ENCODE measurements at regions not wholly inside any gene's neighbourhood (a gene's known extent, or its start where the extent isn't known, plus 50 kb on each side); places are given as distances from the start of the nearest gene placed in this dataset.
"Not testable (repeated sequence)": the region's sequence is repeated elsewhere in the genome, so short reads cannot be mapped to it uniquely, and the experiment has no call there.

DNA sequence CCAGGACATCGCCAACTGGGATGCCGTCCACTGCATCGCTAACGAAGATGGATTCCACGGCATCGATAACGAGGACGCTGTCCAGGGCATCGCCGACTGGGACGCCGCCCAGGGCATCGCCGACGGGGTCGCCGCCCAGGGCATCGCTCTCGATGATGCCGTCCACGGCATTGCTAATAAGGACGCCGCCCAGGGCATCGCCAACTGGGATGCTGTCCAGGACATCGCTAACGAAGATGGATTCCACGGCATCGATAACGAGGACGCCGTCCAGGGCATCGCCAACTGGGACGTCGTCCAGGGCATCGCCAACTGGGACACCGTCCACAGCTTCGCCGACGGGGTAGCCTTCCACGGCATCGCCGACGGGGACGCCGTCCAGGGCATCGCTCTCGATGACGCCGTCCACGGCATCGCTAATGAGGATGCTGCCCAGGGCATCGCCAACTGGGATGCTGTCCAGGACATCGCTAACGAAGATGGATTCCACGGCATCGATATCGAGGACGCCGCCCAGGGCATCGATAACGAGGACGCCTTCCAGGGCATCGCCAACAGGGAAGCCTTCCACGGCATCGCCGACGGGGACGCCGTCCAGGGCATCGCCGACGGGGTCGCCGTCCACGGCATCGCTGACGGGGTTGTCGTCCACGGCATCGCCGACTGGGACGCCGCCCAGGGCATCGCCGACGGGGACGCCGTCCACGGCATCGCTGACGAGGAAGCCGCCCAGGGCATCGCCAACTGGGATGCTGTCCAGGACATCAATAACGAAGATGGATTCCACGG, 948.4 kb downstream of the TUBA3C start:
- peaks cover 3% of the 10 kb centered on the region for H3K9me3 Mint-ChIP-seq (ENCODE audit: unreplicated experiment)
- peaks cover 5% of the 10 kb centered on the region for H3K27me3 Mint-ChIP-seq (ENCODE audit: unreplicated experiment)
- TF ChIP-seq, protein P1, sequence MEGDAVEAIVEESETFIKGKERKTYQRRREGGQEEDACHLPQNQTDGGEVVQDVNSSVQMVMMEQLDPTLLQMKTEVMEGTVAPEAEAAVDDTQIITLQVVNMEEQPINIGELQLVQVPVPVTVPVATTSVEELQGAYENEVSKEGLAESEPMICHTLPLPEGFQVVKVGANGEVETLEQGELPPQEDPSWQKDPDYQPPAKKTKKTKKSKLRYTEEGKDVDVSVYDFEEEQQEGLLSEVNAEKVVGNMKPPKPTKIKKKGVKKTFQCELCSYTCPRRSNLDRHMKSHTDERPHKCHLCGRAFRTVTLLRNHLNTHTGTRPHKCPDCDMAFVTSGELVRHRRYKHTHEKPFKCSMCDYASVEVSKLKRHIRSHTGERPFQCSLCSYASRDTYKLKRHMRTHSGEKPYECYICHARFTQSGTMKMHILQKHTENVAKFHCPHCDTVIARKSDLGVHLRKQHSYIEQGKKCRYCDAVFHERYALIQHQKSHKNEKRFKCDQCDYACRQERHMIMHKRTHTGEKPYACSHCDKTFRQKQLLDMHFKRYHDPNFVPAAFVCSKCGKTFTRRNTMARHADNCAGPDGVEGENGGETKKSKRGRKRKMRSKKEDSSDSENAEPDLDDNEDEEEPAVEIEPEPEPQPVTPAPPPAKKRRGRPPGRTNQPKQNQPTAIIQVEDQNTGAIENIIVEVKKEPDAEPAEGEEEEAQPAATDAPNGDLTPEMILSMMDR (IDR thresholded peaks at IDR 0.05; ENCODE audit: unreplicated experiment), result no peak
- H3K27ac Mint-ChIP-seq (ENCODE audit: unreplicated experiment), result no peak overlapping the region
- no peak for DNase-seq (ENCODE audit: low spot score)
- H3K4me3 Mint-ChIP-seq (ENCODE audit: unreplicated experiment), result no peak overlapping the region
- H3K36me3 Mint-ChIP-seq (ENCODE audit: low read depth, unreplicated experiment), result no peaks in the 10 kb centered on the region
- no peaks in the 10 kb centered on the region for H3K4me1 Mint-ChIP-seq (ENCODE audit: unreplicated experiment)

DNA sequence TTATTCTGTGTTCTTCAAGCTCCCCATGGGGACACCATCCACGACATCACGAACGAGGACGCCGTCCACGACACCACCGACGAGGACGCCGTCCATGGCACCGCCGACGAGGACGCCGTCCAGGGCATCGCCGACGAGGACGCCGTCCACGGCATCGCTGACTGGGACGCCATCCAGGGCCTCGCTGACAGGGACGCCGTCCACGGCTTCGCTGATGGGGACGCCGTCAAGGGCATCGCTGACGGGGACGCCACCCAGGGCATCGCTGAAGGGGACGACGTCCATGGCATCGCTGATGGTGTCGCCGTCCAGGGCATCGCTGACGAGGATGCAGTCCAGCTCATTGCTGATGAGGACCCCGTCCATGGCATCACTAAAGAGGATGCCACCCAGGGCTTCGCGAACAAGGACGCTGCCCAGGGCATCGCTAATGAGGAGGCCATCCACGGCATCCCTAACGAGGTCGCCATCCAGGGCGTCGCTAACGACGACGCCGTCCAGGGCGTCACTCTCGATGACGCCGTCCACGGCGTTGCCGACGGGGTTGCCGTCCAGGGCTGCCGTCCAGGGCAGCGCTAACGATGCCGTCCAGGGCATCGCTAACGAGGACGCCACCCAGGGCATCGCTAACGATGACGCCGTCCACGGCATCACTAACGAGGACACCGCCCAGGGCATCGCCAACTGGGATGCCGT, 949.2 kb downstream of the TUBA3C start:
- H3K9me3 Mint-ChIP-seq (ENCODE audit: unreplicated experiment), result peaks cover 3% of the 10 kb centered on the region
- no peak for DNase-seq (ENCODE audit: low spot score)
- TF ChIP-seq, protein P1 (IDR thresholded peaks at IDR 0.05; ENCODE audit: unreplicated experiment), result no peak

DNA sequence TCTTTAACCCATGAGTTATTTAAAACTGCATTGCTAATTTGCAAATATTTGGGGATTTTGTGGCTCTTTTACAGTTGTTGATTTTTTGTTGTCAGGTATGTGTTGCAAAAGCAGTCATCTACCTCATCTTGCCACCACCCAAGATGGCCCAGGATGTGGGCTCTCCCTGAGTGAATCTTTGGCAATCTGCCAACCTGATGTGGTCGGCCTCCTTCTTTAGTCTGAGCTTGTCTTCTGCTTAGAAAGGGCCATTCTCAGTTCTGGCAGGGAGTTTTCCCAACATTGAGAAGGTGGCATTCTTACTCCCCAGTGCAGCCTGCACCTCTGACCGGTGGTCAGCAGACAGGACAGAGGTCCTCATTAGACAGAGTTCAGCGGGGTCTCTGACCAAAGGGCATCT, 957.2 kb downstream of the TUBA3C start:
- not testable (repeated sequence) for H3K9me3 Mint-ChIP-seq (ENCODE audit: unreplicated experiment); H3K4me3 Mint-ChIP-seq (ENCODE audit: unreplicated experiment); DNase-seq (ENCODE audit: low spot score); H3K36me3 Mint-ChIP-seq (ENCODE audit: low read depth, unreplicated experiment); H3K4me1 Mint-ChIP-seq (ENCODE audit: unreplicated experiment); H3K27ac Mint-ChIP-seq (ENCODE audit: unreplicated experiment); H3K27me3 Mint-ChIP-seq (ENCODE audit: unreplicated experiment)

More for the DNA sequence above, 949.2 kb downstream of the TUBA3C start:
- H3K4me1 Mint-ChIP-seq (ENCODE audit: unreplicated experiment), result no peaks in the 10 kb centered on the region
- H3K27ac Mint-ChIP-seq (ENCODE audit: unreplicated experiment), result no peak overlapping the region
- H3K27me3 Mint-ChIP-seq (ENCODE audit: unreplicated experiment), result peaks cover 5% of the 10 kb centered on the region
- no peaks in the 10 kb centered on the region for H3K36me3 Mint-ChIP-seq (ENCODE audit: low read depth, unreplicated experiment)
- no peak overlapping the region for H3K4me3 Mint-ChIP-seq (ENCODE audit: unreplicated experiment)

DNA sequence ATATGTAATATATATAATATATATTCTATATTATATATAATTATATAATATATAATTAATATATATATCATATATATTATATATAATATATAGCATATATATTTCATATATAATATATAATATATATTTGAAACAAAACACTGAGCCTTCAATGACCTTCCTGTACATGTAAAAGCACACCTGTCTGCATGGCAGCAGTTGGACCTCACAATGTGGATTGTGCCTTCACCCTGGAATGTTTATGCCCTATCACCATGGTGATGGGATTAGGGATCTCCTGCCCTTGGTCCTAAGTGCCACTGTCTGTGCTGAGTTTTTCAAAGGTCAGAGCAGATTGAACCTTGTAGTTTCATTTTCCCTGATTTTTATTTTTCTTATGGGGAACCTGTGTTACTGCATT, 966.9 kb downstream of the TUBA3C start:
- H3K27me3 Mint-ChIP-seq (ENCODE audit: unreplicated experiment); H3K4me3 Mint-ChIP-seq (ENCODE audit: unreplicated experiment); H3K4me1 Mint-ChIP-seq (ENCODE audit: unreplicated experiment); DNase-seq (ENCODE audit: low spot score); H3K36me3 Mint-ChIP-seq (ENCODE audit: low read depth, unreplicated experiment); H3K27ac Mint-ChIP-seq (ENCODE audit: unreplicated experiment): not testable (repeated sequence)
- peaks cover 10% of the 10 kb centered on the region for H3K9me3 Mint-ChIP-seq (ENCODE audit: unreplicated experiment)

DNA sequence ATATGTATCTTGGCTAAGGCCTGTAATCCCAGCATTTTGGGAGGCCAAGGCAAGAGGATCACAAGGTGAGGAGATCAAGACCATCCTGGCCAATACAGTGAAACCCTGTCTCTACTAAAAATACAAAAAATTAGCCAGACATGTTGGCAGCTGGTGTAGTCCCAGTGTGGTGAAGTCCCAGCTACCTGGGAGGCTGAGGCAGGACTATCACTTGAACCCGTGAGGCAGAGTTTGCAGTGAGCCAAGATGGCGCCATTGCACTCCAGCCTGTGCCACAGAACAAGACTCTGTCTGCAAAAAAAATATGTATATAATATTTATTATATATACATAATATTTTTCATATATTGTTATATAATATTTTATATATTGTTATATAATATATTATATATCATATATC, 968.1 kb downstream of the TUBA3C start:
- H3K9me3 Mint-ChIP-seq (ENCODE audit: unreplicated experiment), result peaks cover 10% of the 10 kb centered on the region
- H3K27me3 Mint-ChIP-seq (ENCODE audit: unreplicated experiment); H3K27ac Mint-ChIP-seq (ENCODE audit: unreplicated experiment): not testable (repeated sequence)

DNA sequence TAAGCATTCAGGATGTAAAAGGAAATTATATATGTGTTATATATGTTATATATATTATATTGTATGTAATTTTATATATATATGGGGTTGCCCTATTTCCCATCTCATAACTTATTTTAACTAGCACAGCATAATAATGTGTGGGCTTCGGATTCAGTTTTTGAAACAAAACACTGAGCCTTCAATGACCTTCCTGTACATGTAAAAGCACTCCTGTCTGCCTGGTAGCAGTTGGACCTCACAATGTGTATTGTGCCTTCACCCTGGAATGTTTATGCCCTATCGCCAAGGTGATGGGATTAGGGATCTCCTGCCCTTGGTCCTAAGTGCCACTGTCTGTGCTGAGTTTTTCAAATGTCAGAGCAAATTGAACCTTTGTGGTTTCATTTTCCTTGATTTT, 968.8 kb downstream of the TUBA3C start:
- H3K9me3 Mint-ChIP-seq (ENCODE audit: unreplicated experiment), result peaks cover 10% of the 10 kb centered on the region
- no peaks in the 10 kb centered on the region for H3K4me1 Mint-ChIP-seq (ENCODE audit: unreplicated experiment)
- peaks cover 5% of the 10 kb centered on the region for H3K27me3 Mint-ChIP-seq (ENCODE audit: unreplicated experiment)
- TF ChIP-seq, protein P1 (IDR thresholded peaks at IDR 0.05; ENCODE audit: unreplicated experiment), result no peak
- DNase-seq (ENCODE audit: low spot score), result no peak
- peaks cover 4% of the 10 kb centered on the region for H3K36me3 Mint-ChIP-seq (ENCODE audit: low read depth, unreplicated experiment)
- no peak overlapping the region for H3K4me3 Mint-ChIP-seq (ENCODE audit: unreplicated experiment)
- H3K27ac Mint-ChIP-seq (ENCODE audit: unreplicated experiment), result no peak overlapping the region

More for the DNA sequence above, 968.1 kb downstream of the TUBA3C start:
- DNase-seq (ENCODE audit: low spot score); H3K36me3 Mint-ChIP-seq (ENCODE audit: low read depth, unreplicated experiment); H3K4me1 Mint-ChIP-seq (ENCODE audit: unreplicated experiment); H3K4me3 Mint-ChIP-seq (ENCODE audit: unreplicated experiment): not testable (repeated sequence)

DNA sequence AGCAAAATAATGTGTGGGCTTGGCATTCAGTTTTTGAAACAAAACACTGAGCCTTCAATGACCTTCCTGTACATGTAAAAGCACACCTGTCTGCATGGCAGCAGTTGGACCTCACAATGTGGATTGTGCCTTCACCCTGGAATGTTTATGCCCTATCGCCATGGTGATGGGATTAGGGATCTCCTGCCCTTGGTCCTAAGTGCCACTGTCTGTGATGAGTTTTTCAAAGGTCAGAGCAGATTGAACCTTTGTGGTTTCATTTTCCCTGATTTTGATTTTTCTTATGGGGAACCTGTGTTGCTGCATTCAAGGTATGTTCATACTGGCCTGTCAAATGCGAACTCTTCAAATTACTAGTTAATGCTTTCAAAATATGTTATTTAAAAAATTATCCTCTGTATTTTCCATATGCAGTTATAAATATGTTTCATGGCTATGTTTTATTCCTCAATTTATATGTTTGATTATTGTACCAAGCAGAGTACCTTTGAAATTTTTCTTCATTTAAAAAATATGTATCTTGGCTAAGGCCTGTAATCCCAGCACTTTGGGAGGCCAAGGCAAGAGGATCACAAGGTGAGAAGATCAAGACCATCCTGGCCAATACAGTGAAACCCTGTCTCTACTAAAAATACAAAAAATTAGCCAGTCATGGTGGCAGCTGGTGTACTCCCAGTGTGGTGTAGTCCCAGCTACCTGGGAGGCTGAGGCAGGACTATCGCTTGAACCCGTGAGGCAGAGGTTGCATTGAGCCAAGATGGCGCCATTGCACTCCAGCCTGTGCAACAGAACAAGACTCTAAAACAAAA, 969.7 kb downstream of the TUBA3C start:
- Mint-ChIP-seq H3K9me3 (ENCODE audit: unreplicated experiment) (peaks cover 10% of the 10 kb centered on the region), H3K4me3 (ENCODE audit: unreplicated experiment) (peak overlapping the region; percentile 1), H3K27ac (ENCODE audit: unreplicated experiment) (peak overlapping the region; percentile 0)
- H3K27me3 Mint-ChIP-seq (ENCODE audit: unreplicated experiment); H3K36me3 Mint-ChIP-seq (ENCODE audit: low read depth, unreplicated experiment); DNase-seq (ENCODE audit: low spot score); H3K4me1 Mint-ChIP-seq (ENCODE audit: unreplicated experiment): not testable (repeated sequence)

DNA sequence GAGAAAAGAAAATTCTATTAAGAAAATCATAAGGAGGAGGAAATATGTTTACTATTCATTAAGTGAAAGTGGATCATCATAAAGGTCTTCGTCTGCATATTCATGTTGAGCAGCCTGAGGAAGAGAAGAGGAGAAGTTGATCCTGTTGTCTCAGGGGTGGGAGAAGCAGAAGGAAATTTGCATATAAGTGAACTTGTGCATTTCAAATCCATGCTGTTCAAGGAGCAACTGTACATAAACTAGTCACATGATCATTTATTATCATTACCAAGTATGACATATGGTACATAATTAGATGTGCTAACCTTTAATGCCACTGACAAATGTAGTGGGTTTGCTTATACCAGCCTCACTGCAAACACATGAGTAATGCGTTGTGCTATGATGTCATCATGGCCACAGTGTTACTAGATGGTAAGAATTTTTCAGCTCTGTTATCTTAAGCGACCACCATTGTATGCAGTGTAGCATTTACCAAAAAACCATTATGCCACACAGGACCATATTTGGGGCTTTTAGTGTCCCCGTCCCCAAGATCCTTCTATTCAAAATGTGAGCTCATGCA, 976.9 kb downstream of the TUBA3C start:
- not testable (repeated sequence) for H3K4me1 Mint-ChIP-seq (ENCODE audit: unreplicated experiment); H3K4me3 Mint-ChIP-seq (ENCODE audit: unreplicated experiment); H3K27me3 Mint-ChIP-seq (ENCODE audit: unreplicated experiment); DNase-seq (ENCODE audit: low spot score); H3K27ac Mint-ChIP-seq (ENCODE audit: unreplicated experiment); H3K36me3 Mint-ChIP-seq (ENCODE audit: low read depth, unreplicated experiment)
- peaks cover 15% of the 10 kb centered on the region for H3K9me3 Mint-ChIP-seq (ENCODE audit: unreplicated experiment)
